ENCODE measurements at regions not wholly inside any gene's neighbourhood (a gene's known extent, or its start where the extent isn't known, plus 50 kb on each side); places are given as distances from the start of the nearest gene placed in this dataset.

GRCh38 chr9:28206280-28206679, 633.0 kb upstream of the C9orf72 start:
- H3K27ac ChIP-seq (ENCODE audit: low read depth, low read length): no peak overlapping the region
- POLR2A ChIA-PET: no interaction called here

More at GRCh38 chr9:28206280-28206679, 633.0 kb upstream of the C9orf72 start:
- ChIA-PET RAD21 (ENCODE audit: low non-redundant PET in 1 of 2, low total read pairs in 2 of 2, uncharacterized antibody in 2 of 2, unreplicated experiment in 2 of 2) (no interaction called here), CTCF (no interaction called here)
- TF ChIP-seq FOSL1 (IDR thresholded peaks at IDR 0.05; ENCODE audit: low read depth) (no peak), POLR2A (IDR thresholded peaks at IDR 0.05; ENCODE audit: borderline replicate concordance, extremely low read depth, insufficient read depth, insufficient read length) (no peak), MAX (IDR thresholded peaks at IDR 0.05) (no peak), ZFX (IDR thresholded peaks at IDR 0.05) (no peak), TCF7L2 (IDR thresholded peaks at IDR 0.05; ENCODE audit: borderline replicate concordance, extremely low read depth, insufficient read depth, insufficient read length) (no peak), ELF1 (IDR thresholded peaks at IDR 0.05; ENCODE audit: borderline replicate concordance, low read depth) (no peak), POLR2AphosphoS5 (IDR thresholded peaks at IDR 0.05; ENCODE audit: low read depth, low read length) (no peak), YY1 (IDR thresholded peaks at IDR 0.05; ENCODE audit: extremely low read depth, insufficient replicate concordance, low read depth, low read length) (no peak), REST (IDR thresholded peaks at IDR 0.05; ENCODE audit: low read depth) (no peak), ZNF274 (IDR thresholded peaks at IDR 0.05; ENCODE audit: low read depth, low read length) (no peak), CBX3 (IDR thresholded peaks at IDR 0.05; ENCODE audit: low read depth) (no peak), CEBPB (IDR thresholded peaks at IDR 0.05; ENCODE audit: low read depth) (no peak), EGR1 (IDR thresholded peaks at IDR 0.05; ENCODE audit: low read depth) (no peak), RAD21 (IDR thresholded peaks at IDR 0.05; ENCODE audit: low read depth) (no peak), SRF (IDR thresholded peaks at IDR 0.05; ENCODE audit: low read depth) (no peak), ZBTB33 (IDR thresholded peaks at IDR 0.05; ENCODE audit: extremely low read depth, insufficient replicate concordance, low read length) (no peak), SIN3A (IDR thresholded peaks at IDR 0.05; ENCODE audit: low read depth) (no peak)
- TF ChIP-seq, protein P1, sequence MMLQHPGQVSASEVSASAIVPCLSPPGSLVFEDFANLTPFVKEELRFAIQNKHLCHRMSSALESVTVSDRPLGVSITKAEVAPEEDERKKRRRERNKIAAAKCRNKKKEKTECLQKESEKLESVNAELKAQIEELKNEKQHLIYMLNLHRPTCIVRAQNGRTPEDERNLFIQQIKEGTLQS (IDR thresholded peaks at IDR 0.05): no peak
- TF ChIP-seq, protein P2, sequence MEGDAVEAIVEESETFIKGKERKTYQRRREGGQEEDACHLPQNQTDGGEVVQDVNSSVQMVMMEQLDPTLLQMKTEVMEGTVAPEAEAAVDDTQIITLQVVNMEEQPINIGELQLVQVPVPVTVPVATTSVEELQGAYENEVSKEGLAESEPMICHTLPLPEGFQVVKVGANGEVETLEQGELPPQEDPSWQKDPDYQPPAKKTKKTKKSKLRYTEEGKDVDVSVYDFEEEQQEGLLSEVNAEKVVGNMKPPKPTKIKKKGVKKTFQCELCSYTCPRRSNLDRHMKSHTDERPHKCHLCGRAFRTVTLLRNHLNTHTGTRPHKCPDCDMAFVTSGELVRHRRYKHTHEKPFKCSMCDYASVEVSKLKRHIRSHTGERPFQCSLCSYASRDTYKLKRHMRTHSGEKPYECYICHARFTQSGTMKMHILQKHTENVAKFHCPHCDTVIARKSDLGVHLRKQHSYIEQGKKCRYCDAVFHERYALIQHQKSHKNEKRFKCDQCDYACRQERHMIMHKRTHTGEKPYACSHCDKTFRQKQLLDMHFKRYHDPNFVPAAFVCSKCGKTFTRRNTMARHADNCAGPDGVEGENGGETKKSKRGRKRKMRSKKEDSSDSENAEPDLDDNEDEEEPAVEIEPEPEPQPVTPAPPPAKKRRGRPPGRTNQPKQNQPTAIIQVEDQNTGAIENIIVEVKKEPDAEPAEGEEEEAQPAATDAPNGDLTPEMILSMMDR (IDR thresholded peaks at IDR 0.05 in 2 of 3, conservative IDR thresholded peaks at IDR 0.05 in 1 of 3; ENCODE audit: borderline replicate concordance in 1 of 3, insufficient read depth in 1 of 3, low read depth in 2 of 3, low read length in 2 of 3): no peak
- Histone ChIP-seq H3K9me3 (ENCODE audit: control insufficient read depth in 1 of 2, insufficient read depth in 1 of 2, low read depth in 1 of 2, low read length in 2 of 2) (peaks cover 0 to 5% of the 10 kb centered on the region in 2 experiments; a peak in 2 of 4 replicates), H3K4me1 (ENCODE audit: control insufficient read depth in 1 of 2, insufficient read depth in 2 of 2, low read length in 2 of 2) (no peaks in the 10 kb centered on the region), H4K20me1 (ENCODE audit: insufficient read depth) (no peaks in the 10 kb centered on the region), H3K9ac (ENCODE audit: low read length) (no peak overlapping the region), H3K4me3 (replicated peaks in 1 of 2; ENCODE audit: low read depth in 1 of 2, low read length in 2 of 2) (no peak overlapping the region), H3K36me3 (ENCODE audit: control insufficient read depth in 1 of 2, insufficient read depth in 2 of 2, low read length in 2 of 2) (no peaks in the 10 kb centered on the region), H2AFZ (ENCODE audit: low read depth, low read length, poor library complexity, severe bottlenecking) (no peak overlapping the region), H3K9me2 (ENCODE audit: insufficient read depth) (no peaks in the 10 kb centered on the region), H3K27me3 (ENCODE audit: insufficient read depth, low read length) (no peaks in the 10 kb centered on the region), H3K4me2 (ENCODE audit: low read length) (no peak overlapping the region), H3K79me2 (ENCODE audit: insufficient read depth, low read length) (no peaks in the 10 kb centered on the region)
- intact Hi-C loops (cut with micrococcal nuclease): no loop called here
- no peak for DNase-seq (ENCODE audit: low read depth, low spot score)
- BruUV-seq (replicated peaks): no TSS peak
- no peak for ATAC-seq
